ENCODE measurements at regions not wholly inside any gene's neighbourhood (a gene's known extent, or its start where the extent isn't known, plus 50 kb on each side); places are given as distances from the start of the nearest gene placed in this dataset.

DNA sequence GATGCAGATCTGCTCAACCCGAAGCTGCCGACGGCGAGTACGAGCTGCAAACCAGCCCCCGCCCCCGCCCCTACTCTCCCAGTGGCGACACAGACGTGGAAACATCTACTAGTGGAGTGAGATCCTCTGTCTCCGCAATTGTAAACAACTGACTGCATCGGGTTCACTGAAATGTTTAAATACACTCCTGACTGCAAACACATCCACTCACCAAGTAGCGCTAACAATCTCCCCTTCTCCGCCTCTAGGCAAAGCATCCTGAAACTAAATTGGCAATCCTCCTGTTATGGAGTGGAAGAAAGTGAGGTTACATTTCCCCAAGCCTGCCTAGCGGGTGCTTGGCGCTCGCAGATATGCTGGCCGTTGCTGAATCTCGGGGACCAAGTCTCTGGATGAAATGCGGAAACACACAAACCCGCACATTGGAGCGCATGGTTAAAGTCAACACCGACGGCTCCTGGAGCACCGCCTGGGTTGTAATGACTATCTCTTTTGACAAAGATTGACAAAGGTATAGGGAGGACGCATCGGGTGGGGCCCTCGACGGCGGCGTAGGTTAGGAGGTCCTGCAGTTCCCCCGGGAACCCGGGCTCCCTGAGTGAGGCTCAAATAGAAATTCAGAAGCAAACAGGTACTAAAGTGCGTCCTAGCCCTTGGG lies 117.0 kb upstream of the TEX13C start:
- ATAC-seq (ENCODE audit: low FRiP score in 2 of 2) (no peak), DNase-seq (peak; percentile 1 to 22)
- WGBS, 2 donors: 25% methylated on average over 33 of the region's 33 CpGs; no CpG with 5 or more reads in 1 of the 2 donors
- H3K36me3 ChIP-seq: no peaks in the 10 kb centered on the region
- H3K27ac ChIP-seq: no peak overlapping the region
- no peaks in the 10 kb centered on the region for H3K9me3 ChIP-seq
- H3K27me3 ChIP-seq: no peaks in the 10 kb centered on the region
- H3K4me3 ChIP-seq: peak overlapping the region in 3 of 4 donors; percentile 22 to 49 (median 42)
- peaks cover 0 to 28% (median 8%) of the 10 kb centered on the region in 4 donors for H3K4me1 ChIP-seq
- TF ChIP-seq EP300 (IDR thresholded peaks at IDR 0.05) (no peak), CTCF (IDR thresholded peaks at IDR 0.05) (no peak), POLR2A (IDR thresholded peaks at IDR 0.05) (no peak), POLR2AphosphoS5 (IDR thresholded peaks at IDR 0.05) (no peak)

DNA sequence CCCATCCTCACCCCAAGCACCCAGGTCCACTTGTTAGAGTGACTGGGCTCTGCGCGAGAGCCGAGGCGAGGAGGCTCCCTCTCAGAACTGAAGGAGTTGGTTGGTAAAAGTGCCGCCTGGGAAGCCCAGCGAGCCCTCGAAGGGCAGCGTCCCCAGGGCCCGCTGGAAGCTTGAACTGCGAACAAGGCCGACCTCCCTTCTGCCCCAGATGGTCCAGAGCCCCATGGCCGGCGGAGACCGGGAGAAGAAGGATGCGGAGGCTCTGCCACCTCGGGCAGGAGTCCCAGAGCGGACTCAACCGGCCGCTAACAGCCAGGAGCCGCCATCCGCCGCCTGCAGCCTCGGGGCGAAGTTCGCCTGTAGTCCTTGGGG lies 116.3 kb upstream of the TEX13C start:
- Histone ChIP-seq H3K27me3 (no peaks in the 10 kb centered on the region), H3K27ac (peak overlapping the region in 2 of 4 donors; percentile 49 to 56), H3K36me3 (no peaks in the 10 kb centered on the region), H3K9me3 (no peaks in the 10 kb centered on the region), H3K4me3 (peak overlapping the region in 3 of 4 donors; percentile 22 to 49 (median 42)), H3K4me1 (peaks cover 0 to 28% (median 8%) of the 10 kb centered on the region in 4 donors)
- peak in 1 of 2 donors; percentile 5 for ATAC-seq (ENCODE audit: low FRiP score in 2 of 2)
- TF ChIP-seq POLR2A (IDR thresholded peaks at IDR 0.05): no peak
- WGBS, 2 donors: 37% methylated on average over 8 of the region's 25 CpGs; no CpG with 5 or more reads in 1 of the 2 donors
- no peak for DNase-seq

DNA sequence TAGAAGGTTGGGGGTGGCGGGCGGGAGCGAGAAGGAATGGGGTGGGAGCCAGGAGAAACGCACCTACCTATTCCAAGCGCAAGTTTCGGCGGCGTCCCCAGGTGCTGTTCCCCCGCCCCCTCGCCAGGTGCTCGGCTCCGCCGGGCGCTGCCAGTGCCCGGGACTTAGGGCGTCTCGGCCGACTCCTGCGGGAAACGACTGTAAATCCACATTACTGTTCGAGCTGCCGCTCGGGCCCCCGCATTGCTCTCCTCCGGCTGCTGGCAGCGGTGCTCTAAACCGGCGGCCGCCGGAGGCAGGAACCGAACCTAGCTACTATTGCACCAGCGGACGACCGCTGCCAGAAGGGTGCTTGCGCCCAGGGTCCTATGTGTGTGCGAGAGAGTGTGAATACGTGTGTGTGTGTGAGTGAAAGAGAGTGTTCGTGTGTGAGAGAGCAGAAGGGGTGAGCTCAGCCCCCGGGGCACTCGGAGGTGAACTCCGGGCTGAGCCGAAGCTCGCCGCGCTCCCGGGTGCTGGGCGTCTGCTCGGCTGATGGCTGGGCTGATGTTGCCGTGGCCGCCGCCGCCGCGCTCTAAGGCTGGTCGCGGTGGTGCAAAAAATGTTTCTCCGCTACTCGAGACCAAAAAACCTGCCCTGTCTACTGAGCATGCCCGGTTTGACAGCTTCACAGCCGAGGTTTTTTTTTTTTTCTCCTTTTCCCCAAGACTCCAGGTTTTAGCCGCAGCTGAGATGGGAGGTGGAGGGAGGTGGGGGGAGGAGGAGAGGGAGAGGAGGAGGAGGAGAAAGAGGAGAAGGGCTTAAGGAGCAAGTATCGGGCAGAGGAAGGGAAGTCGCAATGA lies 115.7 kb upstream of the TEX13C start:
- TF ChIP-seq CTCF (IDR thresholded peaks at IDR 0.05) (no peak), POLR2A (IDR thresholded peaks at IDR 0.05) (no peak), EP300 (IDR thresholded peaks at IDR 0.05) (no peak), POLR2AphosphoS5 (IDR thresholded peaks at IDR 0.05) (no peak)
- peak; percentile 27 to 79 for ATAC-seq (ENCODE audit: low FRiP score in 2 of 2)
- H3K9me3 ChIP-seq: no peaks in the 10 kb centered on the region
- peak overlapping the region in 2 of 4 donors; percentile 49 to 56 for H3K27ac ChIP-seq
- H3K36me3 ChIP-seq: no peaks in the 10 kb centered on the region
- peak in 1 of 2 donors; percentile 84 for DNase-seq
- 3 to 53% methylated on average over 24 to 45 of the region's 63 CpGs for WGBS, 2 donors
- H3K27me3 ChIP-seq: no peaks in the 10 kb centered on the region
- peaks cover 0 to 28% (median 8%) of the 10 kb centered on the region in 4 donors for H3K4me1 ChIP-seq
- peak overlapping the region in 3 of 4 donors; percentile 22 to 49 (median 42) for H3K4me3 ChIP-seq

GRCh38 chrX:125204681-125205132 lies 115.0 kb upstream of the TEX13C start:
- H3K9me3 ChIP-seq: no peaks in the 10 kb centered on the region
- H3K27ac ChIP-seq: peak overlapping the region in 3 of 4 donors; percentile 10 to 35 (median 26)
- ATAC-seq (ENCODE audit: low FRiP score in 2 of 2): no peak
- TF ChIP-seq CTCF (IDR thresholded peaks at IDR 0.05) (no peak), POLR2AphosphoS5 (IDR thresholded peaks at IDR 0.05) (no peak), POLR2A (IDR thresholded peaks at IDR 0.05) (no peak), EP300 (IDR thresholded peaks at IDR 0.05) (no peak)
- WGBS, 2 donors: 0 to 34% methylated on average over 9 to 22 of the region's 22 CpGs
- H3K4me1 ChIP-seq: peaks cover 0 to 28% (median 8%) of the 10 kb centered on the region in 4 donors
- H3K4me3 ChIP-seq: peak overlapping the region; percentile 10 to 49 (median 32)
- peak in 1 of 2 donors; percentile 27 for DNase-seq
- H3K36me3 ChIP-seq: no peaks in the 10 kb centered on the region
- no peaks in the 10 kb centered on the region for H3K27me3 ChIP-seq

Data from upper lobe of left lung (tissue), 6 donors.